Gastrocnemius medialis (tissue), 4 donors: ENCODE measurements at regions not wholly inside any gene's neighbourhood (a gene's known extent, or its start where the extent isn't known, plus 50 kb on each side); places are given as distances from the start of the nearest gene placed in this dataset.

ENCODE experiments used
- ATAC-seq, 2 donors: fragments of 150-250 bp; one replicate each; pipeline ENCODE4 v1.9.1; 2016
- DNase-seq, 2 donors: peaks; one replicate each; pipeline ENCODE4 v3.0.0-alpha.2; 2019
- H3K27ac ChIP-seq, 4 donors: fragments of 200-600 bp; sonication (generic); 1 replicate in 1 of 4; 2 replicates in 3 of 4; pipeline ENCODE4 v1.5.1; 2016 to 2018; ENCODE audit warnings: mild to moderate bottlenecking in 2 of 4, moderate library complexity in 1 of 4
- H3K27me3 ChIP-seq, 3 donors: fragments of 200-600 bp; sonication (generic) in 2 of 3; 1 replicate in 1 of 3; 2 replicates in 2 of 3; pipeline versions ENCODE4 v1.5.1 to v1.6.0; 2016 to 2019; ENCODE audit warnings: mild to moderate bottlenecking in 1 of 3, moderate library complexity in 1 of 3
- H3K36me3 ChIP-seq, 2 donors: fragments of 200-600 bp; sonication (generic) in 1 of 2; one replicate each; pipeline ENCODE4 v1.5.1; 2017 to 2018
- H3K4me1 ChIP-seq, 2 donors: fragments of 200-600 bp; sonication (generic) in 1 of 2; one replicate each; pipeline ENCODE4 v1.5.1; 2016 to 2017; ENCODE audit warnings: mild to moderate bottlenecking in 2 of 2
- H3K4me3 ChIP-seq, 4 donors: fragments of 200-600 bp; sonication (generic) in 3 of 4; 1 replicate in 1 of 4; 2 replicates in 3 of 4; pipeline ENCODE4 v1.5.1; 2016 to 2019; ENCODE audit warnings: mild to moderate bottlenecking in 2 of 4
- H3K9me3 ChIP-seq, 3 donors: fragments of 200-600 bp; sonication (generic) in 2 of 3; 1 replicate in 1 of 3; 2 replicates in 2 of 3; pipeline ENCODE4 v1.5.1; 2016 to 2019
- CTCF ChIP-seq, 5 experiments: fragments of 450-650 bp in 3 of 5; fragments of 200-600 bp in 2 of 5; sonication (generic) in 2 of 5; IDR thresholded peaks in 4 of 5; conservative IDR thresholded peaks in 1 of 5; 1 replicate in 4 of 5; 2 replicates in 1 of 5; pipeline ENCODE4 v1.5.1; 2016 to 2019; ENCODE audit warnings: antibody characterized with exemption in 5 of 5, mild to moderate bottlenecking in 3 of 5, moderate library complexity in 3 of 5
- POLR2A ChIP-seq, 2 donors: fragments of 450-650 bp; IDR thresholded peaks; one replicate each; pipeline ENCODE4 v1.6.1; 2017; ENCODE audit warnings: antibody characterized with exemption in 2 of 2, mild to moderate bottlenecking in 2 of 2, moderate library complexity in 2 of 2
- in situ Hi-C, 4 donors: fragments of 200-750 bp; cut with MboI; loops; one replicate each; pipeline versions ENCODE4 v1.15.0 to v1.8.0; 2017; ENCODE audit warnings: low sequenced_read_pairs in 4 of 4
- intact Hi-C: fragments of 100-400 bp; cut with DNase I; formaldehyde crosslinking; loops from one replicate; pipeline ENCODE4 v1.15.1; 2023; ENCODE audit warnings: low total_unique reads

GRCh38 chr11:114921697-114922096 lies 243.4 kb downstream of the NXPE2 start:
- Histone ChIP-seq H3K36me3 (no peaks in the 10 kb centered on the region), H3K4me3 (no peak overlapping the region), H3K27ac (no peak overlapping the region), H3K9me3 (no peaks in the 10 kb centered on the region), H3K4me1 (no peaks in the 10 kb centered on the region), H3K27me3 (no peaks in the 10 kb centered on the region)
- intact Hi-C loops = no loop called here
- DNase-seq (no peak), ATAC-seq (no peak)
- TF ChIP-seq POLR2A (IDR thresholded peaks at IDR 0.05) (no peak), CTCF (IDR thresholded peaks at IDR 0.05 in 4 of 5, conservative IDR thresholded peaks at IDR 0.05 in 1 of 5) (no peak)
- in situ Hi-C loops = no loop called here

GRCh38 chr11:114924042-114924441 lies 245.7 kb downstream of the NXPE2 start:
- ATAC-seq (no peak), DNase-seq (no peak)

GRCh38 chr11:114925591-114925990 lies 247.3 kb downstream of the NXPE2 start:
- no peak overlapping the region for H3K27ac ChIP-seq
- no peak overlapping the region for H3K4me3 ChIP-seq
- no peaks in the 10 kb centered on the region for H3K36me3 ChIP-seq
- DNase-seq (no peak), ATAC-seq (no peak)
- H3K9me3 ChIP-seq = no peaks in the 10 kb centered on the region
- intact Hi-C loops = no loop called here
- in situ Hi-C loops = no loop called here
- no peaks in the 10 kb centered on the region for H3K27me3 ChIP-seq
- no peaks in the 10 kb centered on the region for H3K4me1 ChIP-seq
- TF ChIP-seq CTCF (IDR thresholded peaks at IDR 0.05 in 4 of 5, conservative IDR thresholded peaks at IDR 0.05 in 1 of 5) = no peak
- TF ChIP-seq POLR2A (IDR thresholded peaks at IDR 0.05) = no peak

More at GRCh38 chr11:114924042-114924441, 245.7 kb downstream of the NXPE2 start:
- Histone ChIP-seq H3K27me3 (no peaks in the 10 kb centered on the region), H3K4me1 (no peaks in the 10 kb centered on the region), H3K36me3 (no peaks in the 10 kb centered on the region), H3K9me3 (no peaks in the 10 kb centered on the region), H3K4me3 (no peak overlapping the region), H3K27ac (no peak overlapping the region)
- intact Hi-C loops (no loop called here), in situ Hi-C loops (no loop called here)
- TF ChIP-seq CTCF (IDR thresholded peaks at IDR 0.05 in 4 of 5, conservative IDR thresholded peaks at IDR 0.05 in 1 of 5) (no peak), POLR2A (IDR thresholded peaks at IDR 0.05) (no peak)

GRCh38 chr11:114928260-114928870 lies 250.0 kb downstream of the NXPE2 start:
- no peak overlapping the region for H3K27ac ChIP-seq
- no peaks in the 10 kb centered on the region for H3K36me3 ChIP-seq
- in situ Hi-C loops = no loop called here
- H3K27me3 ChIP-seq = no peaks in the 10 kb centered on the region
- intact Hi-C loops = no loop called here
- H3K4me3 ChIP-seq = no peak overlapping the region
- DNase-seq (no peak), ATAC-seq (no peak)
- peaks cover 0 to 12% (median 0%) of the 10 kb centered on the region in 3 donors for H3K9me3 ChIP-seq
- H3K4me1 ChIP-seq = no peaks in the 10 kb centered on the region
- no peak for TF ChIP-seq CTCF (IDR thresholded peaks at IDR 0.05 in 4 of 5, conservative IDR thresholded peaks at IDR 0.05 in 1 of 5)
- TF ChIP-seq POLR2A (IDR thresholded peaks at IDR 0.05) = no peak
